Neural cell (in vitro differentiated cells): ENCODE measurements at regions not wholly inside any gene's neighbourhood (a gene's known extent, or its start where the extent isn't known, plus 50 kb on each side); places are given as distances from the start of the nearest gene placed in this dataset.

Experiments
- H2AFZ ChIP-seq: fragments of 200-600, 300-800 bp; sonication (generic), shearing (Covaris generic); 2 replicates; pipeline ENCODE4 v1.6.0; 2014; ENCODE audit warnings: low read depth, mild to moderate bottlenecking, antibody characterized with exemption, low read length, moderate library complexity
- H3F3A ChIP-seq: fragments of 200-600 bp; shearing (Covaris generic); 2 replicates; pipeline ENCODE4 v1.6.1; 2016; ENCODE audit warnings: mild to moderate bottlenecking, moderate library complexity, mixed read lengths, antibody characterized with exemption, low read length; ENCODE audit not compliant: insufficient read depth, poor library complexity, severe bottlenecking
- H3K27ac ChIP-seq: fragments of 200-600, 300-800 bp; sonication (generic), shearing (Covaris generic); 2 replicates; pipeline ENCODE4 v1.5.1; 2014; ENCODE audit warnings: mild to moderate bottlenecking, low read length, moderate library complexity
- H3K27me3 ChIP-seq: fragments of 300-800, 200-600 bp; sonication (generic), shearing (Covaris generic); 2 replicates; pipeline ENCODE4 v1.6.0; 2014; ENCODE audit warnings: mild to moderate bottlenecking, low read depth, low read length, moderate library complexity; ENCODE audit not compliant: insufficient read depth
- H3K36me3 ChIP-seq: fragments of 300-800, 200-600 bp; sonication (generic), shearing (Covaris generic); 2 replicates; pipeline ENCODE4 v1.5.1; 2014; ENCODE audit warnings: mild to moderate bottlenecking, antibody characterized with exemption, low read length, moderate library complexity; ENCODE audit not compliant: insufficient read depth
- H3K4me2 ChIP-seq: fragments of 300-800, 200-600 bp; sonication (generic), shearing (Covaris generic); 2 replicates; pipeline ENCODE4 v1.6.0; 2014; ENCODE audit warnings: mild to moderate bottlenecking, low read length
- H3K4me3 ChIP-seq: fragments of 300-800, 200-600 bp; sonication (generic), shearing (Covaris generic); 2 replicates; pipeline ENCODE4 v1.5.1; 2014; ENCODE audit warnings: mild to moderate bottlenecking, low read length, moderate library complexity
- H3K79me2 ChIP-seq: fragments of 200-600 bp; shearing (Covaris generic); replicated peaks from 2 replicates; pipeline ENCODE4 v1.6.0; 2014; ENCODE audit warnings: mild to moderate bottlenecking, low read length, moderate library complexity; ENCODE audit not compliant: insufficient read depth
- H3K9ac ChIP-seq: fragments of 300-800, 200-600 bp; sonication (generic), shearing (Covaris generic); 2 replicates; pipeline ENCODE4 v1.6.1; 2016; ENCODE audit warnings: mild to moderate bottlenecking, low read length, mixed read lengths
- H3K9me2 ChIP-seq: fragments of 200-600 bp; shearing (Covaris generic); 2 replicates; pipeline ENCODE4 v1.6.1; 2016; ENCODE audit warnings: mild to moderate bottlenecking, low read length, mixed read lengths; ENCODE audit not compliant: insufficient read depth
- H3K9me3 ChIP-seq: fragments of 200-600, 300-800 bp; sonication (generic), shearing (Covaris generic); 2 replicates; pipeline ENCODE4 v1.6.1; 2016; ENCODE audit warnings: mild to moderate bottlenecking, mixed run types, low read length, moderate library complexity, mixed read lengths
- H4K20me1 ChIP-seq: fragments of 200-600 bp; shearing (Covaris generic); 2 replicates; pipeline ENCODE4 v1.6.1; 2016; ENCODE audit warnings: mild to moderate bottlenecking, mixed run types; ENCODE audit not compliant: insufficient read depth
- CTCF ChIP-seq: fragments of 450-650 bp; IDR thresholded peaks from 2 replicates; pipeline ENCODE4 v1.5.1; 2014; ENCODE audit warnings: antibody characterized with exemption, mild to moderate bottlenecking, moderate library complexity; ENCODE audit not compliant: poor library complexity, severe bottlenecking
- EP300 ChIP-seq: fragments of 450-650 bp; conservative IDR thresholded peaks from 2 replicates; pipeline ENCODE4 v1.6.1; 2014; ENCODE audit warnings: antibody characterized with exemption, mild to moderate bottlenecking, moderate library complexity; ENCODE audit not compliant: poor library complexity, severe bottlenecking
- EZH2 ChIP-seq: fragments of 200-600, 300-800 bp; shearing (Covaris generic), sonication (generic); IDR thresholded peaks from 2 replicates; pipeline ENCODE4 v1.6.1; 2014; ENCODE audit warnings: antibody characterized with exemption, low read length, borderline replicate concordance, mild to moderate bottlenecking; ENCODE audit not compliant: insufficient read depth, poor library complexity, severe bottlenecking
- MXI1 ChIP-seq: fragments of 450-650 bp; conservative IDR thresholded peaks from 2 replicates; pipeline ENCODE4 v1.6.1; 2014; ENCODE audit warnings: antibody characterized with exemption, mild to moderate bottlenecking; ENCODE audit not compliant: poor library complexity, severe bottlenecking
- POLR2AphosphoS5 ChIP-seq: IDR thresholded peaks from 2 replicates; pipeline ENCODE4 v1.6.1; 2012
- RAD21 ChIP-seq: fragments of 450-650 bp; conservative IDR thresholded peaks from 2 replicates; pipeline ENCODE4 v1.6.1; 2014; ENCODE audit warnings: antibody characterized with exemption, mild to moderate bottlenecking, moderate library complexity
- REST ChIP-seq: IDR thresholded peaks from 2 replicates; pipeline ENCODE4 v1.6.1; 2012; ENCODE audit warnings: borderline replicate concordance
- SMC3 ChIP-seq: fragments of 450-650 bp; conservative IDR thresholded peaks from 2 replicates; pipeline ENCODE4 v1.6.1; 2014; ENCODE audit warnings: antibody characterized with exemption, mild to moderate bottlenecking, moderate library complexity; ENCODE audit not compliant: poor library complexity
- TAF1 ChIP-seq: IDR thresholded peaks from 2 replicates; pipeline ENCODE4 v1.6.1; 2012; ENCODE audit warnings: low read depth

- H3F3A ChIP-seq: no peaks in the 10 kb centered on the region
- H3K4me2 ChIP-seq: no peak overlapping the region
- no peak overlapping the region for H3K9ac ChIP-seq
- H3K27ac ChIP-seq: no peak overlapping the region
- TF ChIP-seq RAD21 (no peak), REST (no peak), TAF1 (no peak), EZH2 (no peak), EP300 (no peak), CTCF (no peak)
- H2AFZ ChIP-seq: no peak overlapping the region
- no peaks in the 10 kb centered on the region for H4K20me1 ChIP-seq
- no peak overlapping the region for H3K4me3 ChIP-seq
- no peaks in the 10 kb centered on the region for H3K9me2 ChIP-seq
- no peaks in the 10 kb centered on the region for H3K36me3 ChIP-seq
- no peaks in the 10 kb centered on the region for H3K9me3 ChIP-seq
- H3K79me2 ChIP-seq: no peaks in the 10 kb centered on the region
- no peaks in the 10 kb centered on the region for H3K27me3 ChIP-seq
Measured at GRCh38 chr2:66170744-66171330, 264.1 kb upstream of the MEIS1 start.

GRCh38 chr2:66169076-66169475, 265.8 kb upstream of the MEIS1 start:
- Histone ChIP-seq H3K9me2 (no peaks in the 10 kb centered on the region), H2AFZ (no peak overlapping the region), H3K27me3 (no peaks in the 10 kb centered on the region), H3F3A (no peaks in the 10 kb centered on the region), H3K4me2 (no peak overlapping the region), H3K27ac (no peak overlapping the region), H3K36me3 (no peaks in the 10 kb centered on the region), H3K9me3 (no peaks in the 10 kb centered on the region), H3K9ac (no peak overlapping the region), H4K20me1 (no peaks in the 10 kb centered on the region), H3K79me2 (no peaks in the 10 kb centered on the region), H3K4me3 (no peak overlapping the region)
- TF ChIP-seq RAD21 (no peak), REST (no peak), EP300 (no peak), CTCF (no peak), MXI1 (no peak), TAF1 (no peak), SMC3 (no peak), EZH2 (no peak), POLR2AphosphoS5 (no peak)
